ENCODE measurements at regions not wholly inside any gene's neighbourhood (a gene's known extent, or its start where the extent isn't known, plus 50 kb on each side); places are given as distances from the start of the nearest gene placed in this dataset.

DNA sequence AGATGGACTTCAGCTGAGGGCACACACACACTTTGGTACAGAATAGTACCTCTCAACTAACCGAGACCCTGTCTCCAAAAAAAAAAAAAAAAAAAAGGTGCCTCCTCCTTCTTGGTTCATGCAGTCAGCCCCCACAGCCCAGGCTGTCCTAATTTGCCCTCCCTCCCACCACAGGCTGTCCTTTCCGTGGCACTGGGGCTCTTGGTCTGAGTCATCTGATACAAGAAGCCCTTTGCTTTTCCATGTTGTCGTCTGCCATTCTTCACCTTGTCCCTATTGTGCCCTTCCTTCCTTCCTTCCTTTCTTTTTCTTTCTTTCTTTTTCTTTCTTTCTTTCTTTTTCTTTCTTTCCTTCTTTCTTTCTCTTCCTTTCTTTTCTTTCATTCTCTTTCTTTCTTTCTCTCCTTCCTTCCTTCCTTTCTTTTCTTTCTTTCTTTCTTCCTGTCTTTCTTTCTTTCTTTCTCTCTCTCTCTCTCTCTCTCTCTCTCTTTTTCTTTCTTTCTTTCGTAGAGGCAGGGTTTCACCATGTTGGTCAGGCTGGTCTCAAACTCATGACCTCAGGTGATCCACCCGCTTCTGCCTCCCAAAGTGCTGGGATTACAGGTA lies 96.0 kb upstream of the IKZF1 start (continued):
- TF ChIP-seq, protein P1, sequence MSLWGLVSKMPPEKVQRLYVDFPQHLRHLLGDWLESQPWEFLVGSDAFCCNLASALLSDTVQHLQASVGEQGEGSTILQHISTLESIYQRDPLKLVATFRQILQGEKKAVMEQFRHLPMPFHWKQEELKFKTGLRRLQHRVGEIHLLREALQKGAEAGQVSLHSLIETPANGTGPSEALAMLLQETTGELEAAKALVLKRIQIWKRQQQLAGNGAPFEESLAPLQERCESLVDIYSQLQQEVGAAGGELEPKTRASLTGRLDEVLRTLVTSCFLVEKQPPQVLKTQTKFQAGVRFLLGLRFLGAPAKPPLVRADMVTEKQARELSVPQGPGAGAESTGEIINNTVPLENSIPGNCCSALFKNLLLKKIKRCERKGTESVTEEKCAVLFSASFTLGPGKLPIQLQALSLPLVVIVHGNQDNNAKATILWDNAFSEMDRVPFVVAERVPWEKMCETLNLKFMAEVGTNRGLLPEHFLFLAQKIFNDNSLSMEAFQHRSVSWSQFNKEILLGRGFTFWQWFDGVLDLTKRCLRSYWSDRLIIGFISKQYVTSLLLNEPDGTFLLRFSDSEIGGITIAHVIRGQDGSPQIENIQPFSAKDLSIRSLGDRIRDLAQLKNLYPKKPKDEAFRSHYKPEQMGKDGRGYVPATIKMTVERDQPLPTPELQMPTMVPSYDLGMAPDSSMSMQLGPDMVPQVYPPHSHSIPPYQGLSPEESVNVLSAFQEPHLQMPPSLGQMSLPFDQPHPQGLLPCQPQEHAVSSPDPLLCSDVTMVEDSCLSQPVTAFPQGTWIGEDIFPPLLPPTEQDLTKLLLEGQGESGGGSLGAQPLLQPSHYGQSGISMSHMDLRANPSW (CRISPR knock-in tag; IDR thresholded peaks at IDR 0.05; ENCODE audit: borderline replicate concordance) = no peak
- TF ChIP-seq ZSCAN30 (CRISPR knock-in tag; IDR thresholded peaks at IDR 0.05) (no peak), ZNF30 (CRISPR knock-in tag; IDR thresholded peaks at IDR 0.05) (no peak), ZBTB43 (CRISPR knock-in tag; conservative IDR thresholded peaks at IDR 0.05) (no peak), NFIB (CRISPR knock-in tag; IDR thresholded peaks at IDR 0.05; ENCODE audit: borderline replicate concordance) (no peak), GABPB1 (CRISPR knock-in tag; IDR thresholded peaks at IDR 0.05) (no peak), ZNF337 (CRISPR knock-in tag; IDR thresholded peaks at IDR 0.05; ENCODE audit: borderline replicate concordance, low read depth) (no peak), FOXJ3 (CRISPR knock-in tag; IDR thresholded peaks at IDR 0.05; ENCODE audit: borderline replicate concordance) (no peak), ZUFSP (CRISPR knock-in tag; IDR thresholded peaks at IDR 0.05; ENCODE audit: borderline replicate concordance) (no peak)
- TF ChIP-seq, protein P2, sequence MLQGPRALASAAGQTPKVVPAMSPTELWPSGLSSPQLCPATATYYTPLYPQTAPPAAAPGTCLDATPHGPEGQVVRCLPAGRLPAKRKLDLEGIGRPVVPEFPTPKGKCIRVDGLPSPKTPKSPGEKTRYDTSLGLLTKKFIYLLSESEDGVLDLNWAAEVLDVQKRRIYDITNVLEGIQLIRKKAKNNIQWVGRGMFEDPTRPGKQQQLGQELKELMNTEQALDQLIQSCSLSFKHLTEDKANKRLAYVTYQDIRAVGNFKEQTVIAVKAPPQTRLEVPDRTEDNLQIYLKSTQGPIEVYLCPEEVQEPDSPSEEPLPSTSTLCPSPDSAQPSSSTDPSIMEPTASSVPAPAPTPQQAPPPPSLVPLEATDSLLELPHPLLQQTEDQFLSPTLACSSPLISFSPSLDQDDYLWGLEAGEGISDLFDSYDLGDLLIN (CRISPR knock-in tag; IDR thresholded peaks at IDR 0.05; ENCODE audit: borderline replicate concordance) = no peak
